Hepatocyte (in vitro differentiated cells): ENCODE measurements at regions not wholly inside any gene's neighbourhood (a gene's known extent, or its start where the extent isn't known, plus 50 kb on each side); places are given as distances from the start of the nearest gene placed in this dataset.

Source experiments
- EZH2 ChIP-seq: fragments of 200-600 bp; sonication (generic); IDR thresholded peaks from 2 replicates; pipeline ENCODE4 v1.6.1; 2016; ENCODE audit warnings: antibody characterized with exemption, mild to moderate bottlenecking, borderline replicate concordance
- EZH2phosphoT487 ChIP-seq: fragments of 200-600 bp; sonication (generic); IDR thresholded peaks from one replicate; pipeline ENCODE4 v1.6.1; 2018; ENCODE audit warnings: antibody characterized with exemption, mild to moderate bottlenecking, low read depth, moderate library complexity; ENCODE audit not compliant: unreplicated experiment, severe bottlenecking
- TF ChIP-seq, protein P1 (sequence below): fragments of 200-600 bp; sonication (generic); IDR thresholded peaks from 2 replicates; pipeline ENCODE4 v1.5.1; 2016; ENCODE audit warnings: antibody characterized with exemption, mild to moderate bottlenecking; ENCODE audit not compliant: poor library complexity

DNA sequence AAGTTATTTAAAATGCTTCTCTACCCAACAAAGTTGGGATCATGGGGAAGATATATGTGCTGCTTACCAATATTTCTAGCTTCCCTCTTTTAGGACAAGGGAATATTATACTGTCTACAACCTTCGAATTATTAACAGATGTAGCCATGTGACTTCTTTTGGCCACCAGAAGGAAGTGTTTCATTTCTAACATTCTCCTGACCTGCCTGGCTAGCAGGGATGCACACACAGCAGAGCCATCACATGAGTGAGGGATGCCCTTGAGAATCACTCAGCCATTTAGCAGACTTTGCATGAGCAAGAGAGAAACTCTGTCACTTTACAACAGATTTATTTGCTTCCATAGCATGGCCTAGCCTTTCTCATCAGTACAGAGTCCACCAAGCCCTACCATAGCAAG is 230.7 kb upstream of the MARCKS start:
- TF ChIP-seq, protein P1, sequence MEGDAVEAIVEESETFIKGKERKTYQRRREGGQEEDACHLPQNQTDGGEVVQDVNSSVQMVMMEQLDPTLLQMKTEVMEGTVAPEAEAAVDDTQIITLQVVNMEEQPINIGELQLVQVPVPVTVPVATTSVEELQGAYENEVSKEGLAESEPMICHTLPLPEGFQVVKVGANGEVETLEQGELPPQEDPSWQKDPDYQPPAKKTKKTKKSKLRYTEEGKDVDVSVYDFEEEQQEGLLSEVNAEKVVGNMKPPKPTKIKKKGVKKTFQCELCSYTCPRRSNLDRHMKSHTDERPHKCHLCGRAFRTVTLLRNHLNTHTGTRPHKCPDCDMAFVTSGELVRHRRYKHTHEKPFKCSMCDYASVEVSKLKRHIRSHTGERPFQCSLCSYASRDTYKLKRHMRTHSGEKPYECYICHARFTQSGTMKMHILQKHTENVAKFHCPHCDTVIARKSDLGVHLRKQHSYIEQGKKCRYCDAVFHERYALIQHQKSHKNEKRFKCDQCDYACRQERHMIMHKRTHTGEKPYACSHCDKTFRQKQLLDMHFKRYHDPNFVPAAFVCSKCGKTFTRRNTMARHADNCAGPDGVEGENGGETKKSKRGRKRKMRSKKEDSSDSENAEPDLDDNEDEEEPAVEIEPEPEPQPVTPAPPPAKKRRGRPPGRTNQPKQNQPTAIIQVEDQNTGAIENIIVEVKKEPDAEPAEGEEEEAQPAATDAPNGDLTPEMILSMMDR: no peak
- TF ChIP-seq EZH2 (no peak), EZH2phosphoT487 (no peak)
